Hepatocyte (in vitro differentiated cells): ENCODE measurements at regions not wholly inside any gene's neighbourhood (a gene's known extent, or its start where the extent isn't known, plus 50 kb on each side); places are given as distances from the start of the nearest gene placed in this dataset.

Source experiments
- CTCF ChIP-seq: fragments of 200-600 bp; sonication (generic); IDR thresholded peaks from 2 replicates; pipeline ENCODE4 v1.5.1; 2016; ENCODE audit warnings: antibody characterized with exemption, mild to moderate bottlenecking; ENCODE audit not compliant: poor library complexity
- EZH2 ChIP-seq: fragments of 200-600 bp; sonication (generic); IDR thresholded peaks from 2 replicates; pipeline ENCODE4 v1.6.1; 2016; ENCODE audit warnings: antibody characterized with exemption, mild to moderate bottlenecking, borderline replicate concordance

GRCh38 chr14:42563313-42563712, 956.6 kb downstream of the LRFN5 start:
- TF ChIP-seq CTCF, result no peak
- no peak for TF ChIP-seq EZH2
